Neutrophil (primary cell): ENCODE measurements at regions not wholly inside any gene's neighbourhood (a gene's known extent, or its start where the extent isn't known, plus 50 kb on each side); places are given as distances from the start of the nearest gene placed in this dataset.

ENCODE experiments used
- H3K27ac ChIP-seq: fragments of 200-600 bp; sonication (generic); 2 replicates; pipeline ENCODE4 v1.5.1; 2016; ENCODE audit warnings: mild to moderate bottlenecking, moderate library complexity
- H3K27me3 ChIP-seq: fragments of 200-600 bp; sonication (generic); 2 replicates; pipeline ENCODE4 v1.6.0; 2016; ENCODE audit warnings: mild to moderate bottlenecking
- H3K36me3 ChIP-seq: fragments of 200-600 bp; sonication (generic); 2 replicates; pipeline ENCODE4 v1.5.1; 2017
- H3K4me1 ChIP-seq, 2 experiments: fragments of 200-600 bp in 1 of 2; sonication (generic) in 1 of 2; 1 replicate in 1 of 2; 2 replicates in 1 of 2; pipeline versions ENCODE4 v1.5.1 to v1.6.1; 2013 to 2016; ENCODE audit warnings: low read depth in 1 of 2, low read length in 1 of 2, mild to moderate bottlenecking in 1 of 2, moderate library complexity in 1 of 2; ENCODE audit not compliant: control insufficient read depth in 1 of 2, insufficient read depth in 1 of 2
- H3K4me3 ChIP-seq, 2 experiments: fragments of 200-600 bp in 1 of 2; sonication (generic) in 1 of 2; 1 replicate in 1 of 2; 2 replicates in 1 of 2; pipeline ENCODE4 v1.5.1; 2013 to 2016; ENCODE audit warnings: low read depth in 1 of 2, low read length in 1 of 2, mild to moderate bottlenecking in 1 of 2, moderate library complexity in 1 of 2
- H3K9me3 ChIP-seq: fragments of 200-600 bp; sonication (generic); 2 replicates; pipeline ENCODE4 v1.5.1; 2016
- CTCF ChIP-seq: fragments of 200-600 bp; sonication (generic); IDR thresholded peaks from 2 replicates; pipeline ENCODE4 v1.5.1; 2016; ENCODE audit warnings: antibody characterized with exemption

GRCh38 chr2:219983836-219984235 is 356.4 kb downstream of the SLC4A3 start:
- Histone ChIP-seq H3K4me1 (no peaks in the 10 kb centered on the region), H3K9me3 (no peaks in the 10 kb centered on the region), H3K27ac (no peak overlapping the region), H3K4me3 (no peak overlapping the region), H3K36me3 (no peaks in the 10 kb centered on the region), H3K27me3 (no peaks in the 10 kb centered on the region)
- TF ChIP-seq CTCF, result no peak

DNA sequence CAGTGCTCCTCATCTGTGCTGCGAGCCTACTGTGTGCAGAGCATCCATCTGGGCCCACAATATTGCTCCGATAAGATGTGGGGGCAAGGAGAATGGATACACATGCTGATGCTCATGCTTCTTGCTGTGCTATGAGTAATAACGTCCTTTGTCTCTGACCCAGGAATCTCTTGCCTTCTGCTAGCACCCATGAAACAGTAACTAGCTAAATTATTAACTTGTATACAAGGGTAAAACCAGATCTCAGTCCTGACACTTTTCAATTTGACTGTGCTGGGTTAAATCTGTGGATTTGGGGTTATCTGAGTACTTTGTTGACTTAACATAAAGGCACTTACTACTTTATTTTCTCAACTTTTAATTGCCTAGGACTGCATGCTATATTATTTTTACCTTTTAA is 357.6 kb downstream of the SLC4A3 start:
- no peaks in the 10 kb centered on the region for H3K9me3 ChIP-seq
- no peaks in the 10 kb centered on the region for H3K36me3 ChIP-seq
- no peaks in the 10 kb centered on the region for H3K27me3 ChIP-seq
- no peak overlapping the region for H3K27ac ChIP-seq
- H3K4me1 ChIP-seq, result no peaks in the 10 kb centered on the region
- no peak for TF ChIP-seq CTCF
- H3K4me3 ChIP-seq, result no peak overlapping the region

GRCh38 chr2:219987830-219988229 is 360.4 kb downstream of the SLC4A3 start:
- no peak overlapping the region for H3K27ac ChIP-seq
- TF ChIP-seq CTCF, result no peak
- no peaks in the 10 kb centered on the region for H3K27me3 ChIP-seq
- no peaks in the 10 kb centered on the region for H3K9me3 ChIP-seq
- no peak overlapping the region for H3K4me3 ChIP-seq
- no peaks in the 10 kb centered on the region for H3K36me3 ChIP-seq
- no peaks in the 10 kb centered on the region for H3K4me1 ChIP-seq

DNA sequence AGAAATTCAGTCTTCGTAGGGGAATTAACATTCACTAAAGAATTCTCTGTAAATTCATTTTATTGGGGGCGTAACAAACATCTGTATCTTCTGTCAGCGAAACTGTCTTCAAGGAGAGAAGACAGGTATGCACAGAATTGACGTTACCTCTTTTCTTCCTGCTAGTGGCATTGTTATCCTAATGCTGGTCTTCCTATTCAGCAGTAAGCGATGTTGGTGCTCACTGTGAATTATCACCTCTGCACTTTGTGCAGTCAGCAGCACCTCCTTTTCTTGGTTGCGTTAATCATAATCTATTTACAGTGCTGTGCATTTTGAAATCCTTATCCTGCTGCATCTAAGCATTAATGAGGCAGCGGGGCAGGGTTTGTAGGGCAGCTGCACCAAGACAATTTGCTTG is 362.3 kb downstream of the SLC4A3 start:
- H3K27ac ChIP-seq, result no peak overlapping the region

DNA sequence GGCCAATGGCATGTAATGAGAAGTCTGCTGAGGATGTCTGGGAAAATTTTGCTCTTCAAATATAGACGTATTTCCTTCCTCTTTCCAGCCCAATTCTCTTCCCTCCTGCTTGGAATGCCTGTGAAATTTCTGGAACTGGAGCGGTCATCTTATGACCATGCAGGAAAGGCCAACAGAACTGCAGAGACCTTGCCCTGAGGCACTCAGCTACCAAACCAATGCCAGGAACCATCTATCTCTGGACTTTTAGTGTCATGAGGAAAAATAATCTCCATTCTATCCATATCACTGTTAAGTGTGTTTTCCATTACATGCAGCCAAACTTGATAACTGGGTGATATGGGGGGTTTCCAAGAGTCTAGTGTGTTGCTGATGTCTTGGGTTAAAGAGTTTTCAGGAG is 363.7 kb downstream of the SLC4A3 start:
- no peaks in the 10 kb centered on the region for H3K27me3 ChIP-seq
- no peak for TF ChIP-seq CTCF
- H3K4me1 ChIP-seq, result no peaks in the 10 kb centered on the region
- H3K36me3 ChIP-seq, result no peaks in the 10 kb centered on the region
- no peak overlapping the region for H3K27ac ChIP-seq
- H3K9me3 ChIP-seq, result no peaks in the 10 kb centered on the region
- H3K4me3 ChIP-seq, result no peak overlapping the region

More for the DNA sequence above, 362.3 kb downstream of the SLC4A3 start:
- Histone ChIP-seq H3K4me1 (no peaks in the 10 kb centered on the region), H3K36me3 (no peaks in the 10 kb centered on the region), H3K9me3 (no peaks in the 10 kb centered on the region), H3K4me3 (no peak overlapping the region), H3K27me3 (no peaks in the 10 kb centered on the region)
- no peak for TF ChIP-seq CTCF

GRCh38 chr2:219995399-219995798 is 368.0 kb downstream of the SLC4A3 start:
- Histone ChIP-seq H3K9me3 (no peaks in the 10 kb centered on the region), H3K4me1 (no peaks in the 10 kb centered on the region), H3K27ac (no peak overlapping the region), H3K36me3 (no peaks in the 10 kb centered on the region), H3K4me3 (no peak overlapping the region), H3K27me3 (no peaks in the 10 kb centered on the region)
- no peak for TF ChIP-seq CTCF
